HG03039 (cell line): ENCODE measurements at regions not wholly inside any gene's neighbourhood (a gene's known extent, or its start where the extent isn't known, plus 50 kb on each side); places are given as distances from the start of the nearest gene placed in this dataset.

Source experiments
- ATAC-seq: cut with Tn5 transposase; IDR thresholded peaks from one replicate; pipeline ENCODE4 v1.9.1; 2021; ENCODE audit warnings: mild to moderate bottlenecking, moderate library complexity; ENCODE audit not compliant: unreplicated experiment

DNA sequence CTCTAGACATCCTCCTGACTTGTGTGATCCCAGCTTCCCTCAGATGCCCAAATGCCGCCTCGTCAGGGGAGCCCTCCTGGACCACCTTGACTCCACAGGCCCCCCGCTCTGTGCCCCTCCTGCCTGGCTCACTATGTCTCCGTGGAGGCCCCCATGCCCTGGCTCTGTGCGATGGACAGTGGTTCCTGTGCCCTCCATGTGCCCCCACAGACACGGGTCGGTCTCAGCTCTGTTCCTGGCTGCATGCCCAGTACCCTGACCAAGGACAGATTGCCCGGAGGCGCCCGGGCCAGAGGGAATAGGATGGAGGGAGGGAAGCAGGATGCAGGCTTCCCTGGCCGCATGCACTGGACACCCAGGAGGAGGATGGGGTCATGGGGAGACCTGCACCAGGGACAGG, 1274.6 kb downstream of the BRD1 start:
- ATAC-seq, result no peak

DNA sequence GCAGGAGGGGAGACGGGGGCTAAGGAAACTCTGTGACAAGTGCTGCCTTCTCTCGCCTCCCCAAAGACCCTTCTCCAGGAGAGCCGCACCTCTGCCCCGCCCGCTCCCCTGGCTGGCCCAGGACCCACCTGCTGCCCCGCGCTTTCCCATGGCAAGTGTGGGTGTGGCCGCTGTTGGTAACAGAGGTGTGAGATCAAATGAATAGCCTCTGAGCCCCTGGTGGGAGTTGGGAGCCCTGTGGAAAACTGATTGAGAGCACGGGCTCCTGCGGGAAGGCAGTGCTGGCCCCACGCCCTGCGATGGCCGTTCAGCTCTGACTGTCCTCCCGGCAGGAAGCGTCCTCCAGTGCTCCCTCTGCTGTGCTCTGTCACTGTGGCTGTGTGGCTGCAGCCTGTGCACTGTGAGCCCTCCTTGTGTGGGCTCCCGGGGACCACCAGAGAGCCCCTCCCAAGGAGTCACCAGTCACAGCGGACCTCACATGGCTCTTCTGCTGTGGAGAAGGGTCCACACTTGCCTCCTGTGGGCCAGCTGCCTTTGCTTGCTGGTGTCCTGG, 1275.9 kb downstream of the BRD1 start:
- no peak for ATAC-seq

DNA sequence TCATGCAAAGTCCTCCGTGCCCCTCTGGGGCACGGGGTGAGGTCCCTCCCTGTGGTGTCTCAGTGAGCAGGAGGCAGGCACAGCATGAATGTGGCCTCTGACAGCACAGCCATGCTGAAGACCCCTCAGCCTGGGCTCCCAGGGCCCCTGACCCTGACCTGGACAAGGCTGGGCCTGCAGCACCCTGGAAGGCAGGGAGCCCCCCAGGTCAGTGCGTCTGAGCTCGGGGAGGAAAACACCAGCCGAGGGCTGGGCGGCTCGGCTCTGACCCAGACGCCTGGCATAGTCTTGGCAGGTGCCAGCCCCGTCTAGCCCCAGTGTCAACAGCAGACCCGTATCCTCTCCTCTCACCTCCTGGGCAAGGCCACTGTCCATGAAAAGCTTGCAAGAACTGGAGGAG, 1276.6 kb downstream of the BRD1 start:
- no peak for ATAC-seq

- no peak for ATAC-seq
Measured at GRCh38 chr22:48548391-48548790, 1279.3 kb downstream of the BRD1 start.

DNA sequence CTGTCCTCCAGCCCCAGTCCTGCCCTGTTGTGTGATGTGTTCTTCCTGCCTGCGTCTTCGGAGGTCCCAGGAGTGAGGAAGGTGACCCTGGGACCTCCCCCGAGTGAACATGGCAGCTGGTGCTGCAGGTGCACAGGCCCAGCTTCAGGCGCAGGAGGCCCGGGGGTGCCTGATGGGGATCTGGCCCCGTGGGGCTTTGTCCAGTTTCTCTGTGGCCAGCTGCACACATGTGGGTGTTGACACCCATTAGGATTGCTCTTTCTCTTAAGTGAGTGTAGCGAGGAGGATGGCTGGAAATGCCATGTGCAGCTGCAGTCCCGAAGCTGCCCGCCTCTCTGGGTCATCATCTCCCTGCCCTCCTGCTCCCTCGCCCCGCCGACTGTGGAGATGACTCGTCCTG, 1279.7 kb downstream of the BRD1 start:
- ATAC-seq, result no peak

GRCh38 chr22:48546653-48547424, 1280.8 kb downstream of the BRD1 start:
- no peak for ATAC-seq

- ATAC-seq, result no peak
Measured at GRCh38 chr22:48545987-48546386, 1281.7 kb downstream of the BRD1 start.

DNA sequence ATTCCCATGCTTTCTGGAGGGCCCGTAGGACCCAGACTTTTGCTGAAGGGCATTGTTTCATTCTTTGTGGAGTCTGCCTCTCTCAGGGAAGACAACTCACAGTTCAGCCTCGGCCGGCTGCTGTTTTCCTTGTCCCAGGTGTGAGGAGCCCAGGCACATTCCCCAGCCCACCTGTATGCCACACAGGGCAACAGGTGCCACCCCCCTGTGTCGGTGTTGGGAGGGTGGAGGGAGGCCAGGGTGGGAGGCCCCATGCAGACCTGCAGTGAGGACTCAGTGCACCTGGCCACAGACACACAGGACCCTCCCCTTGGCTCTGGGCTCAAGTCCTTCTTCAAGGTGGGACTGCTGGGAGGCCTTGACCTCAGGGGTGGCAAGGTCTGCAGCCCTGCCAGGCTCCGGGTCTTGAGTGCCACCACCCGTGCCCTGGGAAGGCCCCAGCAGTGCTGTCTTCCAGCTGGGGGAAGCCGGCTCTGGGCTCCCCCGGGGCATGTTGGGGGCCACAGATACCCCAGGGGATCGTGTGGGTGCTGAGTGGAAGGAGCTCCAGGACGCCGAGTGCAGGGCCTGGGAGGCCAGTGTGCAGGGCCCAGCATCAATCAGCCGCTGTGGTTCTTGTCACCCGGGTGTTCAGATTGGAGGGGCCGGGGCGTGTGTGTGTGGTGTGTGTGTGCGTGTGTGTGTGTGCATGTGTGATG, 1286.1 kb downstream of the BRD1 start:
- ATAC-seq, result no peak

- ATAC-seq, result no peak
Measured at GRCh38 chr22:48539261-48539660, 1288.4 kb downstream of the BRD1 start.

GRCh38 chr22:48538291-48538820, 1289.3 kb downstream of the BRD1 start:
- no peak for ATAC-seq

DNA sequence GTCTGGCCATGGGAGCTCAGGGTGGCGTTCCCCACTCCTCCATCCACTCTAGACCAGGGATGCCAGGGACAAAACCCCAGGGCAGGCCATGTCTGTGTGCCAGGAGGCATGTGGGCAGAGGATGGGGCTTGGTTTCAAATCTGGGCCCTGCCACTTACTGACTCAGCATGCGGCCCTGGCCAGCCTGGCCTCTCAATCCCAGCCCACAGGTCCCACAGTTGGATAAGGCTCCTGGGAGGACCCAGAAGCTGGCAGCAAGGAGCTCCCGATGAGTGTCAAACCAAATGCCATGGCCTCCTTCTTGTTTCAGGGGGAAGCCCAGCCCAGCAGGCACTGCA, 1290.4 kb downstream of the BRD1 start:
- ATAC-seq, result no peak

DNA sequence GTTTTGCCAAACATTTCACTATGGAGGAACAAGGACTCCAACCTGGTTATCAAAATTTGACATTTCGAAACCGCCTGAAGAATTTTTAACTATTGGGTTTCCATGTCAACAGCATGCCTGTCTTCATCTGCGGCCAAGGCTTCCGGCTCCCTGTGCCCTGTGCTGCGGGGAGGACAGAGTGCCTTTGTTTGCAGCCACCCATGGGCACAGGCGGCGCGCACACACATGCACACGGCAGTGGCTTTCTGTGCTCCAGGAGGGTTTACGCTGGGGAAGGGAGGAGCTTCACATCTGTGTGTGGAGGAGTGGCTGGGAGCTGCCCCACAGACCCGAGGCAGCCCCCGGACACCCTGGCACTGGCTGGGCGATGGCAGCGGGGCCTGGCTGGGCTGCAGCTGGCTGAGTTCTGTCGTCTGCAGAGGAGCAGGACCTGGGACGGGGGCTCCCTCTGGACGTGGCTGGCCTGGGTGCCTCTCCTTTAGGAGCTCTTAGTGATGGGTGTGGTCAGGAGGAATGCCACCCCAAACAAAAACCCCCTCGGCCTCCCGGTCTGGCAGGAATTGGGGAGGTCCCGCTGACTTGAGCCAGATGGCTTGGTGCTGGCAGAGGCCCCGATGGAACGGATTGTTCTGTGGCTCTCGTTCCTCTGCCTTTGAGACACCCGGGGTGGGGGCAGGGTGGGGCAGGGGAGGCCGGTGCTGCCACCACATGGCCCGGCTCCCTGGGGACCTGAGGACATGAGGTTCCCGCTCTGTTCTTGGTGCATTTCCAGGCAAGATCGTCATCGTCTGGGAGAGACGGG, 1290.9 kb downstream of the BRD1 start:
- ATAC-seq, result no peak

DNA sequence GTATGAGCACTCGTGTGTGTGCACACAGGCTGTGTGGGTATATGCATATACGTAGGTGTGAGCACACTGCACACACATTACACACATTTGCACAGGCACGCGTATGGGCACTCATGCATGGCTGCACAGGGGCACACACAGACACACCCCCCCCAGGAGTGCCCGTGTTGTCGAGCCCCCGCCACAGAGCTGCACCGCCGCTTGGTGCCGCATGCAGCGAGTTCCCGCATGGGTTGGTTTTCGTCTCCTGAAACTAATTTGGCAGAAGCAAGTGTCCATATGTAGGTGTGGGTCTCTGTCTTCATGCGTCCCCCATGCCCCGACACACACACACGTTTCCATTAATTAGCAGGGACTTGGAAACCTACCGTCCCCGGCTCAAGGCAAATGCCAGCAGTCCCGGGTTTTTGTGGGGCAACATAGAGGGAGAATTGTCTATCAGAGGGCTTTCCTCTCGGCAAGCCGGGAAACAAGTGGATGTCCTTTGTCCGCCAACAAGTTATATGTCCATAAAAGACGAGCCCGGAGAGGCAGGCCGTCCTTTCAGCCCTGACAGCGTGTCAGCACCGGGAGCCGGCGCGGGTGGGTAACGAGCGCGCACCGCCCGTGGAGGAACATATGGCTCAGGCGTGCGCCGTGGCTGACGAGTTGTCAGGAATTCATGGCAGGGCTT, 1291.7 kb downstream of the BRD1 start:
- ATAC-seq, result no peak

DNA sequence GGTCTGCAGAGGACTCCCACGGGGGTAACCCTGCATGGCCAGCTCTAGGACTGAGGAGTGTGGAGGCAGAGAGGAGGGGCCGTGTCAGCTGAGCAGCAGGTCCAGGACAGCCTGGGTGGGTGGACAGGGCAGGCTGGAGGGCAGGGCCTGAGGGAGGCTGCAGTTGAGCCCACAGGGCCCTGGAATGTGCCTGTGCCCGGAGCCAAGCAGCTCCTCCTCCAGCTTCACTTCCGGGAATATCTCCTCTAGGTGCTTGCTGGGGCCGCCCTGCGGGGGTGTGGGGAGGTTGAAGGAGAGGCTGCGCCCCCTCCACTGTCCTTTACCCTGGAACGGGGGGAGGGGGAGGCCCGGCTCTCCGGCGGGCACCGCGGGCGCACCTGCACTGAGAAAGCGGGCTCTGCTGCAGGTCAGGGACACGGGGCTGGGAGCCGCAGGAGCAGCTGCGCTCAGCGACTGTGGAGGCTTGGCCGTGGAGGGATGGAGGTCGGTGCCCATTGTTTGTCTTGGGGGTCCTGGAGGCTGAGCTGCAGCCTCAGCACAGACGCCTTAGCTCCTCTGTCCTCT, 1293.2 kb downstream of the BRD1 start:
- no peak for ATAC-seq

- no peak for ATAC-seq
Measured at GRCh38 chr22:48532986-48533385, 1294.7 kb downstream of the BRD1 start.

DNA sequence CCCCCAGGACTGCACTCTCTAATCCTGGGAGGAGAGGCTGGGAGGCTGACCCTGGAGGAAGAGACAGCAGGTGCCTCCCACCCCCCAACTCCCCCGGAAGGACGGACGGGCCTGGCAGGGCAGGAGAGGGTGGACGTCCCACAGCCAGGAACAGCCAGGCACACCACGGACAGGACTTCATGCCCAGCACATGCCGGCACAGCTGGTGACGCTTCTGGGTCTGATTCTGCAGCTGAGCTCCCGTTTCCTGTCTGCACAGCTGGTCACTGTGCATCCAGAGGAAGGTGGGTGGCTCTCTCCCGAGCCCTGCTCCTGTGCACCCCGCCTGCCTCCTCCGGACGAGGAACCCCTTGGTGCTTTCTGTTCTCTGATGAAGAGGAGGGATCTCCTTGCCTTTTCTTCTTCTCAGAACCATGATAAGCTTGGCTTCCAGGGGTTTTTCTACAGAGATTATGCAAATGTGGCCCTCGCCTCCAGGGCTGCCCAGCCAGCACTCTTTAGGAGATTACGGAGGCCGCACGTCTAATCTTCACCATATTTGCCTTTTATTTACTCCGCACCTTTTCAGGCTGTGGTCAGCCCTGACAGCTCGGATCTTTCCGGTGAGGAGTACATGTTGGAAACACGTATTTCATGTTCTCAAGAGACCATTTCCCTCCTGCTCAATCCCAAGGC, 1295.8 kb downstream of the BRD1 start:
- ATAC-seq, result no peak

DNA sequence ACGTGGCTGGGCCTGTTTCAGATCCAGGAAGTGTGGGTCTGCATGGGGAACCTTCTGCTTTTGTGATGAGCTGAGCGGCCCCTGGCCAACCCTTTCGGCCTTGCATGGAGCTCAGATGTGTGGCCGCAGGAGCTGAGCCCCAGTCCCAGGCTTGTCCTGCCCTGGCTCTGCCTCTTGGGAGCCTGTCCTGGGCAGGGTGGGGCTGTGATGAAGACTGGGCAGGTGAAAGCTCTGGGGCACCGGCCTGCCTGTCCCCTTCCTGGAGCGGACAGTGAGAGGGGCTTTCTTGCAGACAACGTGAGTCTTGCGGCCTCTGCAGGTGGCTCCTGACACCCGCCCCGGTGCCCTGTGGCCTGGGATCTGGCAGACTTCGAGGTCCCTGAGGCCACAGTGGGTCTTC, 1296.6 kb downstream of the BRD1 start:
- ATAC-seq, result no peak

DNA sequence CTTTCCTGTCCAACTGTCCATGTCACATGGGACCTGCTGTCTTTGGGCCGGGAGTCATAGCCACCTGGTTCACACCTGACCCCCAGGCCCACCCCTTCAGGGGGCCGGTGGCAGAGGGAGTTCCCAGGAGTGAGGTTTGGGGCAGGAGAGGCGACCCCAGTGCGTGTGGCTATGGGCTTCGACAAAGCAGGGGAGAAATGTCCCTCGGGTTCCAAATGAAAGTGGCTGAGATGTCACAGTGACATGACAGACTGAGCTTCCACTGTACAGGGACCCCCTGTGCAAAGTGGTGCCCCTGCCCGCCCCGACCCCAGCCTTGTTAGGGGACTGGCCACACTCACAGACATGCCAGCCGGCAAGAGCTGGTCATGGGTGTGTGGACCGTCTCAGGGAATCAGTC, 1297.0 kb downstream of the BRD1 start:
- ATAC-seq, result no peak

GRCh38 chr22:48528221-48528915, 1299.3 kb downstream of the BRD1 start:
- no peak for ATAC-seq
